H1 (cell line): ENCODE measurements at regions not wholly inside any gene's neighbourhood (a gene's known extent, or its start where the extent isn't known, plus 50 kb on each side); places are given as distances from the start of the nearest gene placed in this dataset.

ENCODE experiments used
- CTCF ChIA-PET: fragments of 300-600 bp; sonication (Branson Sonifier 250); formaldehyde crosslinking; loops from one replicate; lab custom pipeline; 2021; ENCODE audit not compliant: partially characterized antibody; lab: Charles Lee
- POLR2A ChIA-PET: fragments of 300-600 bp; sonication (Branson Sonifier 250); formaldehyde crosslinking; loops from one replicate; lab custom pipeline; 2021; ENCODE audit warnings: inconsistent platforms; ENCODE audit not compliant: partially characterized antibody; lab: Charles Lee
- DNase-seq, 2 experiments: peaks; one replicate each; pipeline versions ENCODE4 v3.0.0 to v3.0.0-alpha.2; 2010 to 2022; ENCODE audit warnings: low spot score in 2 of 2, low read depth in 1 of 2, mixed read lengths in 1 of 2
- FAIRE-seq: peaks from 2 replicates; lab custom pipeline; 2011; peaks lifted over from hg19 to GRCh38; lab: Jason Lieb, UNC
- H2AFZ ChIP-seq: 2 replicates; pipeline ENCODE4 v1.8.1; 2012; ENCODE audit warnings: low read length, inconsistent platforms
- H2AK5ac ChIP-seq: 2 replicates; pipeline ENCODE4 v1.6.1; 2013; ENCODE audit warnings: low read depth, low read length
- H2BK120ac ChIP-seq: replicated peaks from 2 replicates; pipeline ENCODE3; 2013; ENCODE audit warnings: low read depth, low read length, inconsistent platforms
- H2BK12ac ChIP-seq: 2 replicates; pipeline ENCODE4 v1.6.1; 2013; ENCODE audit warnings: low read depth, low read length
- H2BK15ac ChIP-seq: 2 replicates; pipeline ENCODE4 v1.6.1; 2013; ENCODE audit warnings: low read length
- H2BK20ac ChIP-seq: 2 replicates; pipeline ENCODE4 v1.6.1; 2013; ENCODE audit warnings: low read length
- H2BK5ac ChIP-seq: 2 replicates; pipeline ENCODE4 v1.6.1; 2013; ENCODE audit warnings: low read depth, low read length
- H3K14ac ChIP-seq: 2 replicates; pipeline ENCODE4 v1.6.1; 2013; ENCODE audit warnings: inconsistent platforms; ENCODE audit not compliant: insufficient read length
- H3K18ac ChIP-seq: 2 replicates; pipeline ENCODE4 v1.6.1; 2013; ENCODE audit warnings: low read length; ENCODE audit errors: extremely low read depth
- H3K23ac ChIP-seq: 2 replicates; pipeline ENCODE4 v1.6.1; 2013; ENCODE audit warnings: inconsistent platforms; ENCODE audit not compliant: insufficient read length
- H3K23me2 ChIP-seq: 2 replicates; pipeline ENCODE4 v1.6.1; 2013; ENCODE audit warnings: low read depth, low read length
- H3K27ac ChIP-seq: 2 replicates; pipeline ENCODE4 v1.6.1; 2011; ENCODE audit warnings: low read depth, low read length, inconsistent platforms
- H3K27me3 ChIP-seq, 4 experiments: replicated peaks in 1 of 4; 1 replicate in 1 of 4; 2 replicates in 3 of 4; pipeline versions ENCODE4 v1.6.1 to v1.8.1; 2011 to 2013; ENCODE audit warnings: low read length in 3 of 4, mild to moderate bottlenecking in 3 of 4, inconsistent platforms in 2 of 4, mixed read lengths in 2 of 4, moderate library complexity in 1 of 4; ENCODE audit not compliant: control insufficient read depth in 3 of 4, insufficient read depth in 3 of 4; ENCODE audit errors: extremely low read depth in 1 of 4
- H3K36me3 ChIP-seq, 4 experiments: 2 replicates each; pipeline versions ENCODE4 v1.6.1 to v1.8.1; 2011 to 2013; ENCODE audit warnings: mild to moderate bottlenecking in 4 of 4, low read length in 3 of 4, moderate library complexity in 2 of 4, control low read depth in 1 of 4, inconsistent platforms in 1 of 4; ENCODE audit not compliant: insufficient read depth in 4 of 4, control insufficient read depth in 2 of 4
- H3K4ac ChIP-seq: replicated peaks from 2 replicates; pipeline ENCODE3; 2013; ENCODE audit warnings: low read length, low read depth, mixed read lengths, inconsistent platforms; ENCODE audit not compliant: insufficient read length
- H3K4me1 ChIP-seq, 4 experiments: replicated peaks in 1 of 4; 1 replicate in 1 of 4; 2 replicates in 3 of 4; pipeline versions ENCODE4 v1.6.1 to v1.8.1; 2011 to 2013; ENCODE audit warnings: low read length in 3 of 4, inconsistent platforms in 2 of 4, mixed read lengths in 1 of 4; ENCODE audit not compliant: insufficient read depth in 4 of 4, control insufficient read depth in 3 of 4
- H3K4me2 ChIP-seq, 2 experiments: 2 replicates each; pipeline versions ENCODE4 v1.6.1 to v1.8.1; 2011 to 2013; ENCODE audit warnings: low read depth in 2 of 2, low read length in 2 of 2, control low read depth in 1 of 2, inconsistent platforms in 1 of 2, mild to moderate bottlenecking in 1 of 2; ENCODE audit not compliant: insufficient read depth in 1 of 2
- H3K4me3 ChIP-seq, 4 experiments: fragments of 200-600, 300-600 bp in 1 of 4; sonication (generic), shearing (Covaris generic), sonication (Bioruptor Twin) in 1 of 4; 2 replicates each; pipeline versions ENCODE4 v1.5.1 to v1.8.1; 2011 to 2016; ENCODE audit warnings: low read length in 4 of 4, low read depth in 3 of 4, control low read depth in 2 of 4, inconsistent platforms in 2 of 4, mild to moderate bottlenecking in 2 of 4, mixed read lengths in 1 of 4, moderate library complexity in 1 of 4; ENCODE audit not compliant: insufficient read depth in 2 of 4; ENCODE audit errors: extremely low read depth in 1 of 4
- H3K56ac ChIP-seq: replicated peaks from 2 replicates; pipeline ENCODE3; 2013; ENCODE audit warnings: low read depth, mild to moderate bottlenecking, mixed read lengths, low read length, inconsistent platforms; ENCODE audit not compliant: insufficient read length
- H3K79me1 ChIP-seq: 2 replicates; pipeline ENCODE4 v1.6.1; 2013; ENCODE audit warnings: low read depth, low read length, control low read depth
- H3K79me2 ChIP-seq, 2 experiments: 2 replicates each; pipeline versions ENCODE4 v1.6.1 to v1.8.1; 2012 to 2013; ENCODE audit warnings: low read length in 2 of 2, mild to moderate bottlenecking in 2 of 2, inconsistent platforms in 1 of 2; ENCODE audit not compliant: insufficient read depth in 2 of 2, control insufficient read depth in 1 of 2
- H3K9ac ChIP-seq, 4 experiments: replicated peaks in 1 of 4; 1 replicate in 1 of 4; 2 replicates in 3 of 4; pipeline versions ENCODE4 v1.6.1 to v1.8.1; 2011 to 2013; ENCODE audit warnings: low read depth in 3 of 4, low read length in 3 of 4, control low read depth in 2 of 4, mild to moderate bottlenecking in 2 of 4, moderate library complexity in 2 of 4, inconsistent platforms in 1 of 4; ENCODE audit errors: extremely low read depth in 1 of 4
- H3K9me3 ChIP-seq, 2 experiments: 2 replicates each; pipeline versions ENCODE4 v1.6.1 to v1.8.1; 2012 to 2013; ENCODE audit warnings: mild to moderate bottlenecking in 2 of 2, moderate library complexity in 2 of 2, control low read depth in 1 of 2, inconsistent platforms in 1 of 2, low read depth in 1 of 2, low read length in 1 of 2, mixed read lengths in 1 of 2; ENCODE audit not compliant: insufficient read depth in 2 of 2
- H4K20me1 ChIP-seq, 2 experiments: replicated peaks in 1 of 2; 2 replicates each; pipeline versions ENCODE3 to v1.8.1; 2011 to 2013; ENCODE audit warnings: inconsistent platforms in 2 of 2, low read length in 2 of 2, mild to moderate bottlenecking in 1 of 2; ENCODE audit not compliant: insufficient read depth in 2 of 2, control insufficient read depth in 1 of 2
- H4K5ac ChIP-seq: 2 replicates; pipeline ENCODE4 v1.6.1; 2013; ENCODE audit warnings: low read length, low read depth, mixed read lengths, inconsistent platforms; ENCODE audit not compliant: insufficient read length
- H4K8ac ChIP-seq: 2 replicates; pipeline ENCODE4 v1.8.0; 2013; ENCODE audit warnings: mild to moderate bottlenecking, moderate library complexity, low read length, inconsistent platforms; ENCODE audit not compliant: insufficient read depth; ENCODE audit errors: extremely low read depth
- H4K91ac ChIP-seq: replicated peaks from 2 replicates; pipeline ENCODE3; 2013; ENCODE audit warnings: low read length, mixed read lengths, inconsistent platforms; ENCODE audit not compliant: insufficient read length
- CEBPB ChIP-seq: IDR thresholded peaks from 2 replicates; pipeline ENCODE4 v1.6.1; 2012; ENCODE audit warnings: low read depth, low read length
- CHD1 ChIP-seq: IDR thresholded peaks from 2 replicates; pipeline ENCODE4 v1.6.1; 2012; ENCODE audit warnings: low read depth, low read length, improper control_type of control experiment
- GTF2F1 ChIP-seq: IDR thresholded peaks from 2 replicates; pipeline ENCODE4 v1.6.1; 2012; ENCODE audit warnings: low read depth, low read length, improper control_type of control experiment, borderline replicate concordance
- SP1 ChIP-seq: IDR thresholded peaks from 2 replicates; pipeline ENCODE4 v1.6.1; 2011; ENCODE audit warnings: low read depth, low read length
- TAF1 ChIP-seq: IDR thresholded peaks from 2 replicates; pipeline ENCODE4 v1.6.1; 2011; ENCODE audit warnings: mild to moderate bottlenecking, low read depth, low read length
- WGBS, 2 experiments: shearing (Covaris generic) in 1 of 2; methylation state at CpG; one replicate each; pipeline versions ENCODE4 v1.1.6 to v1.1.7; 2013 to 2015; ENCODE audit warnings: low lambda C conversion rate in 2 of 2, mixed read lengths in 2 of 2, inconsistent platforms in 1 of 2, low coverage in 1 of 2, missing lambda C conversion rate in 1 of 2; ENCODE audit not compliant: insufficient replicate concordance in 2 of 2, insufficient coverage in 1 of 2, insufficient read length in 1 of 2; ENCODE audit errors: extremely low coverage in 1 of 2, missing lambda C conversion rate in 1 of 2; 5-methylcytosine and 5-hydroxymethylcytosine counted together

- FAIRE-seq (no peak), DNase-seq (no peak)
- Histone ChIP-seq H3K36me3 (no peaks in the 10 kb centered on the region), H3K79me2 (no peaks in the 10 kb centered on the region), H2AFZ (no peak overlapping the region), H2BK20ac (no peak overlapping the region), H4K8ac (no peak overlapping the region), H3K23ac (no peak overlapping the region), H3K4ac (no peak overlapping the region), H2BK120ac (no peak overlapping the region), H3K27me3 (no peaks in the 10 kb centered on the region), H3K4me1 (no peaks in the 10 kb centered on the region), H3K4me3 (no peak overlapping the region), H3K14ac (no peak overlapping the region), H2BK5ac (no peak overlapping the region), H3K27ac (no peak overlapping the region), H3K56ac (no peak overlapping the region), H2BK12ac (no peak overlapping the region), H2AK5ac (no peak overlapping the region), H2BK15ac (no peak overlapping the region), H4K91ac (no peak overlapping the region), H4K5ac (no peak overlapping the region), H3K23me2 (no peaks in the 10 kb centered on the region), H3K9me3 (0 out of 4 replicates have a peak, but pooled peaks cover 0 to 2% of the 10 kb centered on the region in 2 experiments), H3K79me1 (no peaks in the 10 kb centered on the region), H3K9ac (no peak overlapping the region), H3K18ac (no peak overlapping the region), H3K4me2 (no peak overlapping the region), H4K20me1 (no peaks in the 10 kb centered on the region)
- POLR2A ChIA-PET: no interaction called here
- 89% methylated on average over 3 of the region's 3 CpGs; no CpG with 5 or more reads in 1 of the 2 experiments for WGBS, 2 experiments
- CTCF ChIA-PET: no interaction called here
- no peak for TF ChIP-seq CHD1
- no peak for TF ChIP-seq CEBPB
- no peak for TF ChIP-seq SP1
- TF ChIP-seq GTF2F1: no peak
- TF ChIP-seq TAF1: no peak
These were observed 480.5 kb upstream of the ARRDC4 start for GRCh38 chr15:97479957-97480356.
